HL-60 (cell line): ENCODE measurements at regions not wholly inside any gene's neighbourhood (a gene's known extent, or its start where the extent isn't known, plus 50 kb on each side); places are given as distances from the start of the nearest gene placed in this dataset.
A peak's percentile ranks its signal among the peaks of the same experiment; 100 is the strongest.

ENCODE experiments used
- DNase-seq, 2 experiments: peaks; one replicate each; pipeline ENCODE4 v3.0.0-alpha.2; 2010 to 2020; ENCODE audit warnings: low read depth in 1 of 2, low spot score in 1 of 2
- H3K27ac ChIP-seq: fragments of 250-450 bp; sonication (Bioruptor Pico); replicated peaks from 2 replicates; pipeline ENCODE4 v1.5.1; 2020; ENCODE audit warnings: mild to moderate bottlenecking, moderate library complexity
- H3K27me3 ChIP-seq: fragments of 250-450 bp; sonication (Bioruptor Pico); 2 replicates; pipeline ENCODE4 v1.5.1; 2021; ENCODE audit warnings: mild to moderate bottlenecking, moderate library complexity; ENCODE audit not compliant: insufficient read depth, poor library complexity, severe bottlenecking
- H3K4me3 ChIP-seq: replicated peaks from 2 replicates; pipeline ENCODE4 v1.5.1; 2011; ENCODE audit warnings: mild to moderate bottlenecking, control low read depth, low read length; ENCODE audit not compliant: insufficient read depth
- CTCF ChIP-seq: IDR thresholded peaks from one replicate; pipeline ENCODE4 v1.5.1; 2011; ENCODE audit warnings: low read length, control low read depth, inconsistent platforms; ENCODE audit not compliant: insufficient read depth
- GABPA ChIP-seq: IDR thresholded peaks from 2 replicates; pipeline ENCODE4 v1.6.1; 2012; ENCODE audit warnings: low read depth
- POLR2AphosphoS5 ChIP-seq: IDR thresholded peaks from 2 replicates; pipeline ENCODE4 v1.6.1; 2012; ENCODE audit warnings: low read depth
- REST ChIP-seq: IDR thresholded peaks from 2 replicates; pipeline ENCODE4 v1.6.1; 2012; ENCODE audit warnings: low read depth; ENCODE audit not compliant: insufficient replicate concordance
- SPI1 ChIP-seq: IDR thresholded peaks from 2 replicates; pipeline ENCODE4 v1.6.1; 2012; ENCODE audit warnings: low read depth, mild to moderate bottlenecking, borderline replicate concordance

- TF ChIP-seq SPI1 (no peak), CTCF (no peak), GABPA (no peak), POLR2AphosphoS5 (no peak), REST (no peak)
- DNase-seq: no peak
- no peak overlapping the region for H3K4me3 ChIP-seq
- H3K27me3 ChIP-seq: no peaks in the 10 kb centered on the region
- no peak overlapping the region for H3K27ac ChIP-seq
Observed at GRCh38 chr3:143206955-143207337, 87.4 kb downstream of the CHST2 start.

- DNase-seq: peak; percentile 14 to 59
- Histone ChIP-seq H3K27ac (no peak overlapping the region), H3K27me3 (no peaks in the 10 kb centered on the region), H3K4me3 (no peak overlapping the region)
- TF ChIP-seq SPI1 (peak; percentile 43; the same call in 1 of the 2 replicates), POLR2AphosphoS5 (no peak)
Observed at GRCh38 chr3:143207338-143207961, 87.9 kb downstream of the CHST2 start.

- Histone ChIP-seq H3K27me3 (no peaks in the 10 kb centered on the region), H3K27ac (no peak overlapping the region), H3K4me3 (no peak overlapping the region)
- TF ChIP-seq REST (no peak), POLR2AphosphoS5 (no peak), CTCF (no peak), GABPA (no peak), SPI1 (no peak)
- no peak for DNase-seq
Observed at GRCh38 chr3:143208976-143209714, 89.6 kb downstream of the CHST2 start.

- TF ChIP-seq REST (no peak), CTCF (no peak), SPI1 (no peak), POLR2AphosphoS5 (no peak), GABPA (no peak)
- H3K27ac ChIP-seq: no peak overlapping the region
- no peaks in the 10 kb centered on the region for H3K27me3 ChIP-seq
- H3K4me3 ChIP-seq: no peak overlapping the region
- no peak for DNase-seq
Observed at GRCh38 chr3:143209715-143210059, 90.1 kb downstream of the CHST2 start.
